SH-SY5Y (cell line): ENCODE measurements at regions not wholly inside any gene's neighbourhood (a gene's known extent, or its start where the extent isn't known, plus 50 kb on each side); places are given as distances from the start of the nearest gene placed in this dataset.

Source experiments
- GATA2 ChIP-seq: IDR thresholded peaks from 2 replicates; pipeline ENCODE4 v1.6.1; 2011; ENCODE audit warnings: mild to moderate bottlenecking, low read depth, low read length
- GATA3 ChIP-seq: IDR thresholded peaks from 2 replicates; pipeline ENCODE4 v1.6.1; 2011; ENCODE audit warnings: low read depth, mild to moderate bottlenecking, low read length, moderate library complexity

DNA sequence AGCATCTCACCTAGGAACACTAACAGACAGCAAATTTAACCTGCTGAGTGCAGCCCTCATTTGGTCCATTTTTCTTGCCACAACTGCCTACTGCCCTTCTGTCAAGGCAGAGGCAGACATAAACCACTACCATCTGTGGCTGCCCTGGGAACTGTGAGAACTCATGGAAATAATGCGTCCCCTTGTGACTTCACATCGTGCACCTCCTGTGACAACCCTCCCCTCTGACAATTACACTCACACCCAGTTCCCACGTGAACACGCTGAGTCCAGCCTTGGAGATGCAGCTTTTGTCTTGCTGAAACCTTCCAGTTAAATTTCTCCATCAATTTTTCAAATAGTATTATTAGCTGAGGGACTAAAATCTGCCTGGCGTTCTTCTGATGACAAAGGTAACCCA, 193.1 kb upstream of the KLF14 start:
- TF ChIP-seq GATA2: no peak
- TF ChIP-seq GATA3: no peak
